AG08395 (cell line): ENCODE measurements at regions not wholly inside any gene's neighbourhood (a gene's known extent, or its start where the extent isn't known, plus 50 kb on each side); places are given as distances from the start of the nearest gene placed in this dataset.
"Not testable (repeated sequence)": the region's sequence is repeated elsewhere in the genome, so short reads cannot be mapped to it uniquely, and the experiment has no call there.

Source experiments
- DNase-seq: peaks from one replicate; pipeline ENCODE4 v3.0.0; 2012; ENCODE audit warnings: mixed read lengths, low spot score

- no peak for DNase-seq
Observed at GRCh38 chr4:188287169-188287894, 148.1 kb downstream of the TRIML1 start.

GRCh38 chr4:188289531-188290125, 150.4 kb downstream of the TRIML1 start:
- no peak for DNase-seq

GRCh38 chr4:188295899-188296298, 156.7 kb downstream of the TRIML1 start:
- peak; percentile 20 for DNase-seq

GRCh38 chr4:188296331-188296730, 157.1 kb downstream of the TRIML1 start:
- no peak for DNase-seq

- peak; percentile 52 for DNase-seq
Observed at GRCh38 chr4:188297873-188298272, 158.6 kb downstream of the TRIML1 start.

GRCh38 chr4:188299161-188299560, 159.9 kb downstream of the TRIML1 start:
- DNase-seq: no peak

GRCh38 chr4:188300385-188300784, 161.1 kb downstream of the TRIML1 start:
- no peak for DNase-seq

- no peak for DNase-seq
Observed at GRCh38 chr4:188305690-188306089, 166.4 kb downstream of the TRIML1 start.

- DNase-seq: no peak
Observed at GRCh38 chr4:188307591-188307990, 168.3 kb downstream of the TRIML1 start.

GRCh38 chr4:188308142-188308541, 168.9 kb downstream of the TRIML1 start:
- no peak for DNase-seq

GRCh38 chr4:188316391-188316790, 177.2 kb downstream of the TRIML1 start:
- DNase-seq: no peak

GRCh38 chr4:188328966-188329365, 189.7 kb downstream of the TRIML1 start:
- DNase-seq: no peak

- no peak for DNase-seq
Observed at GRCh38 chr4:188329521-188329920, 190.3 kb downstream of the TRIML1 start.

GRCh38 chr4:188332265-188332664, 193.0 kb downstream of the TRIML1 start:
- DNase-seq: no peak

GRCh38 chr4:188336891-188337290, 197.7 kb downstream of the TRIML1 start:
- no peak for DNase-seq

- DNase-seq: no peak
Observed at GRCh38 chr4:188341428-188341827, 202.2 kb downstream of the TRIML1 start.

GRCh38 chr4:188346171-188346809, 207.0 kb downstream of the TRIML1 start:
- no peak for DNase-seq

GRCh38 chr4:188347339-188347738, 208.1 kb downstream of the TRIML1 start:
- DNase-seq: no peak

- not testable (repeated sequence) for DNase-seq
Observed at GRCh38 chr4:188349569-188349968, 210.3 kb downstream of the TRIML1 start.

- no peak for DNase-seq
Observed at GRCh38 chr4:188363196-188363595, 224.0 kb downstream of the TRIML1 start.

GRCh38 chr4:188370777-188371176, 231.5 kb downstream of the TRIML1 start:
- no peak for DNase-seq

- peak; percentile 12 for DNase-seq
Observed at GRCh38 chr4:188372058-188372457, 232.8 kb downstream of the TRIML1 start.

- no peak for DNase-seq
Observed at GRCh38 chr4:188372829-188373228, 233.6 kb downstream of the TRIML1 start.
